Karpas-422 (cell line): ENCODE measurements at regions not wholly inside any gene's neighbourhood (a gene's known extent, or its start where the extent isn't known, plus 50 kb on each side); places are given as distances from the start of the nearest gene placed in this dataset.

Experiments used
- DNase-seq: peaks from one replicate; pipeline ENCODE4 v3.0.0-alpha.2; 2015
- H2AFZ ChIP-seq: fragments of 200-600 bp; sonication (generic); 2 replicates; pipeline ENCODE4 v1.6.1; 2014; ENCODE audit warnings: antibody characterized with exemption, low read length, mixed read lengths
- H3K27ac ChIP-seq: fragments of 200-600 bp; sonication (generic); 2 replicates; pipeline ENCODE4 v1.5.1; 2014; ENCODE audit warnings: mild to moderate bottlenecking, low read length, moderate library complexity
- H3K27me3 ChIP-seq: fragments of 200-600 bp; sonication (generic); 2 replicates; pipeline ENCODE4 v1.6.1; 2014; ENCODE audit warnings: low read length, mixed read lengths
- H3K36me3 ChIP-seq: fragments of 200-600 bp; sonication (generic); 2 replicates; pipeline ENCODE4 v1.6.1; 2014; ENCODE audit warnings: low read length, mixed read lengths; ENCODE audit not compliant: insufficient read depth
- H3K4me1 ChIP-seq: fragments of 200-600 bp; sonication (generic); 2 replicates; pipeline ENCODE4 v1.6.1; 2014; ENCODE audit warnings: mild to moderate bottlenecking, low read length, mixed read lengths
- H3K4me2 ChIP-seq: fragments of 200-600 bp; sonication (generic); 2 replicates; pipeline ENCODE4 v1.6.1; 2014; ENCODE audit warnings: low read length, low read depth, mild to moderate bottlenecking; ENCODE audit not compliant: poor library complexity, severe bottlenecking
- H3K4me3 ChIP-seq: fragments of 200-600 bp; sonication (generic); 2 replicates; pipeline ENCODE4 v1.5.1; 2014; ENCODE audit warnings: mild to moderate bottlenecking, antibody characterized with exemption, low read length, mixed read lengths
- H3K79me2 ChIP-seq: fragments of 200-600 bp; sonication (generic); 2 replicates; pipeline ENCODE4 v1.6.1; 2014; ENCODE audit warnings: mild to moderate bottlenecking, low read length, mixed read lengths
- H3K9ac ChIP-seq: fragments of 200-600 bp; sonication (generic); 2 replicates; pipeline ENCODE4 v1.6.0; 2014; ENCODE audit warnings: low read length
- H3K9me2 ChIP-seq: fragments of 200-600 bp; sonication (generic), shearing (Covaris generic); replicated peaks from 2 replicates; pipeline ENCODE4 v1.6.0; 2014; ENCODE audit warnings: mild to moderate bottlenecking, low read length, moderate library complexity; ENCODE audit not compliant: insufficient read depth
- H3K9me3 ChIP-seq: fragments of 300-700, 200-600 bp; sonication (generic); 2 replicates; pipeline ENCODE4 v1.6.1; 2014; ENCODE audit warnings: low read length, mixed read lengths
- H4K20me1 ChIP-seq: fragments of 200-600 bp; sonication (generic); 2 replicates; pipeline ENCODE4 v1.6.1; 2014; ENCODE audit warnings: mild to moderate bottlenecking, antibody characterized with exemption, low read length, low read depth; ENCODE audit not compliant: insufficient read depth

GRCh38 chr7:125025620-125026019, 96.0 kb upstream of the POT1 start:
- Histone ChIP-seq H4K20me1 (no peaks in the 10 kb centered on the region), H3K27me3 (no peaks in the 10 kb centered on the region), H3K9me3 (no peaks in the 10 kb centered on the region), H3K4me3 (no peak overlapping the region), H3K4me1 (no peaks in the 10 kb centered on the region), H3K9ac (no peak overlapping the region), H2AFZ (no peak overlapping the region), H3K4me2 (no peak overlapping the region), H3K79me2 (no peaks in the 10 kb centered on the region), H3K36me3 (no peaks in the 10 kb centered on the region), H3K27ac (no peak overlapping the region), H3K9me2 (no peaks in the 10 kb centered on the region)
- no peak for DNase-seq

- Histone ChIP-seq H2AFZ (no peak overlapping the region), H3K27ac (no peak overlapping the region), H3K9ac (no peak overlapping the region), H3K4me1 (no peaks in the 10 kb centered on the region), H3K9me2 (no peaks in the 10 kb centered on the region), H3K9me3 (no peaks in the 10 kb centered on the region), H3K79me2 (no peaks in the 10 kb centered on the region), H3K36me3 (no peaks in the 10 kb centered on the region), H4K20me1 (no peaks in the 10 kb centered on the region), H3K4me2 (no peak overlapping the region), H3K4me3 (no peak overlapping the region), H3K27me3 (no peaks in the 10 kb centered on the region)
- DNase-seq: no peak
Observed at GRCh38 chr7:125020801-125021200, 91.2 kb upstream of the POT1 start.

- Histone ChIP-seq H3K27me3 (no peaks in the 10 kb centered on the region), H3K4me3 (no peak overlapping the region), H3K9me3 (no peaks in the 10 kb centered on the region), H3K9ac (no peak overlapping the region), H3K4me1 (no peaks in the 10 kb centered on the region), H3K9me2 (no peaks in the 10 kb centered on the region), H3K79me2 (no peaks in the 10 kb centered on the region), H4K20me1 (no peaks in the 10 kb centered on the region), H3K4me2 (no peak overlapping the region), H3K27ac (no peak overlapping the region), H2AFZ (no peak overlapping the region), H3K36me3 (no peaks in the 10 kb centered on the region)
- no peak for DNase-seq
Observed at GRCh38 chr7:125010540-125010939, 80.9 kb upstream of the POT1 start.

GRCh38 chr7:124996778-124997177, 67.2 kb upstream of the POT1 start:
- Histone ChIP-seq H3K79me2 (no peaks in the 10 kb centered on the region), H3K27me3 (no peaks in the 10 kb centered on the region), H3K4me1 (peaks cover 4% of the 10 kb centered on the region), H3K36me3 (no peaks in the 10 kb centered on the region), H3K9ac (no peak overlapping the region), H4K20me1 (no peaks in the 10 kb centered on the region), H3K9me2 (no peaks in the 10 kb centered on the region), H2AFZ (no peak overlapping the region), H3K4me3 (no peak overlapping the region), H3K9me3 (no peaks in the 10 kb centered on the region), H3K4me2 (no peak overlapping the region), H3K27ac (no peak overlapping the region)
- peak; percentile 83 for DNase-seq

GRCh38 chr7:124992851-124993562, 63.4 kb upstream of the POT1 start:
- Histone ChIP-seq H3K4me2 (no peak overlapping the region), H3K9me2 (no peaks in the 10 kb centered on the region), H2AFZ (no peak overlapping the region), H3K36me3 (no peaks in the 10 kb centered on the region), H3K9ac (no peak overlapping the region), H3K27ac (no peak overlapping the region), H3K4me1 (peaks cover 4% of the 10 kb centered on the region), H4K20me1 (no peaks in the 10 kb centered on the region), H3K27me3 (no peaks in the 10 kb centered on the region), H3K4me3 (no peak overlapping the region), H3K79me2 (no peaks in the 10 kb centered on the region), H3K9me3 (no peaks in the 10 kb centered on the region)
- DNase-seq: no peak

GRCh38 chr7:124989911-124990310, 60.3 kb upstream of the POT1 start:
- H3K4me1 ChIP-seq: no peaks in the 10 kb centered on the region
- no peaks in the 10 kb centered on the region for H3K9me2 ChIP-seq

More at GRCh38 chr7:124989911-124990310, 60.3 kb upstream of the POT1 start:
- no peak for DNase-seq
- H3K79me2 ChIP-seq: no peaks in the 10 kb centered on the region
- H3K4me2 ChIP-seq: no peak overlapping the region
- H3K27me3 ChIP-seq: no peaks in the 10 kb centered on the region
- no peaks in the 10 kb centered on the region for H3K36me3 ChIP-seq
- no peaks in the 10 kb centered on the region for H3K9me3 ChIP-seq
- H3K9ac ChIP-seq: no peak overlapping the region
- H4K20me1 ChIP-seq: no peaks in the 10 kb centered on the region
- no peak overlapping the region for H2AFZ ChIP-seq
- H3K4me3 ChIP-seq: no peak overlapping the region
- no peak overlapping the region for H3K27ac ChIP-seq
